ENCODE measurements at regions not wholly inside any gene's neighbourhood (a gene's known extent, or its start where the extent isn't known, plus 50 kb on each side); places are given as distances from the start of the nearest gene placed in this dataset.

- no peaks in the 10 kb centered on the region for H3K27me3 ChIP-seq (ENCODE audit: insufficient read depth, low read depth, low read length)
- H3K9ac ChIP-seq (ENCODE audit: low read length) = no peak overlapping the region
- no peak overlapping the region for H3K4me3 ChIP-seq (ENCODE audit: low read length)
- no peaks in the 10 kb centered on the region for H4K20me1 ChIP-seq (ENCODE audit: insufficient read depth)
- TF ChIP-seq TAF1 (IDR thresholded peaks at IDR 0.05; ENCODE audit: low read depth) = no peak
- TF ChIP-seq POLR2AphosphoS5 (IDR thresholded peaks at IDR 0.05) = no peak
- no peak for TF ChIP-seq CTCF (IDR thresholded peaks at IDR 0.05; ENCODE audit: poor library complexity, severe bottlenecking)
- TF ChIP-seq REST (IDR thresholded peaks at IDR 0.05; ENCODE audit: borderline replicate concordance) = no peak
- no peak for TF ChIP-seq EZH2 (IDR thresholded peaks at IDR 0.05; ENCODE audit: borderline replicate concordance, insufficient read depth, low read length, poor library complexity, severe bottlenecking)
- TF ChIP-seq EP300 (conservative IDR thresholded peaks at IDR 0.05; ENCODE audit: poor library complexity, severe bottlenecking) = no peak
- TF ChIP-seq SMC3 (conservative IDR thresholded peaks at IDR 0.05; ENCODE audit: poor library complexity) = no peak
- TF ChIP-seq RAD21 (conservative IDR thresholded peaks at IDR 0.05) = no peak
- TF ChIP-seq MXI1 (conservative IDR thresholded peaks at IDR 0.05; ENCODE audit: poor library complexity, severe bottlenecking) = no peak
- no peaks in the 10 kb centered on the region for H3K79me2 ChIP-seq (replicated peaks; ENCODE audit: insufficient read depth, low read length)
- H3K4me2 ChIP-seq (ENCODE audit: low read length) = no peak overlapping the region
- H3K9me3 ChIP-seq (ENCODE audit: low read length) = no peaks in the 10 kb centered on the region
- no peak overlapping the region for H3K27ac ChIP-seq (ENCODE audit: low read length)
- no peaks in the 10 kb centered on the region for H3K9me2 ChIP-seq (ENCODE audit: insufficient read depth, low read length)
- no peak overlapping the region for H2AFZ ChIP-seq (ENCODE audit: low read depth, low read length)
- H3K36me3 ChIP-seq (ENCODE audit: insufficient read depth, low read length) = no peaks in the 10 kb centered on the region
- no peaks in the 10 kb centered on the region for H3F3A ChIP-seq (ENCODE audit: insufficient read depth, low read length, poor library complexity, severe bottlenecking)
Observed at GRCh38 chr6:104601131-104601651, 258.5 kb downstream of the HACE1 start.

- H2AFZ ChIP-seq (ENCODE audit: low read depth, low read length) = no peak overlapping the region
- no peak overlapping the region for H3K27ac ChIP-seq (ENCODE audit: low read length)
- TF ChIP-seq EP300 (conservative IDR thresholded peaks at IDR 0.05; ENCODE audit: poor library complexity, severe bottlenecking) (no peak), POLR2AphosphoS5 (IDR thresholded peaks at IDR 0.05) (no peak), SMC3 (conservative IDR thresholded peaks at IDR 0.05; ENCODE audit: poor library complexity) (no peak), RAD21 (conservative IDR thresholded peaks at IDR 0.05) (no peak)
- H3K9ac ChIP-seq (ENCODE audit: low read length) = no peak overlapping the region
- no peaks in the 10 kb centered on the region for H3F3A ChIP-seq (ENCODE audit: insufficient read depth, low read length, poor library complexity, severe bottlenecking)
- no peaks in the 10 kb centered on the region for H3K36me3 ChIP-seq (ENCODE audit: insufficient read depth, low read length)
- no peaks in the 10 kb centered on the region for H3K9me3 ChIP-seq (ENCODE audit: low read length)
- no peaks in the 10 kb centered on the region for H3K27me3 ChIP-seq (ENCODE audit: insufficient read depth, low read depth, low read length)
- no peaks in the 10 kb centered on the region for H3K9me2 ChIP-seq (ENCODE audit: insufficient read depth, low read length)
- H3K4me2 ChIP-seq (ENCODE audit: low read length) = no peak overlapping the region
- H4K20me1 ChIP-seq (ENCODE audit: insufficient read depth) = no peaks in the 10 kb centered on the region
- H3K79me2 ChIP-seq (replicated peaks; ENCODE audit: insufficient read depth, low read length) = no peaks in the 10 kb centered on the region
- no peak overlapping the region for H3K4me3 ChIP-seq (ENCODE audit: low read length)
Observed at GRCh38 chr6:104600639-104600931, 259.1 kb downstream of the HACE1 start.
